Fibroblast of skin of left quadriceps (primary cell): ENCODE measurements at regions not wholly inside any gene's neighbourhood (a gene's known extent, or its start where the extent isn't known, plus 50 kb on each side); places are given as distances from the start of the nearest gene placed in this dataset.

Experiments
- DNase-seq, 2 experiments: peaks; one replicate each; pipeline ENCODE4 v3.0.0-alpha.2; 2013; ENCODE audit warnings: low read depth in 2 of 2

DNA sequence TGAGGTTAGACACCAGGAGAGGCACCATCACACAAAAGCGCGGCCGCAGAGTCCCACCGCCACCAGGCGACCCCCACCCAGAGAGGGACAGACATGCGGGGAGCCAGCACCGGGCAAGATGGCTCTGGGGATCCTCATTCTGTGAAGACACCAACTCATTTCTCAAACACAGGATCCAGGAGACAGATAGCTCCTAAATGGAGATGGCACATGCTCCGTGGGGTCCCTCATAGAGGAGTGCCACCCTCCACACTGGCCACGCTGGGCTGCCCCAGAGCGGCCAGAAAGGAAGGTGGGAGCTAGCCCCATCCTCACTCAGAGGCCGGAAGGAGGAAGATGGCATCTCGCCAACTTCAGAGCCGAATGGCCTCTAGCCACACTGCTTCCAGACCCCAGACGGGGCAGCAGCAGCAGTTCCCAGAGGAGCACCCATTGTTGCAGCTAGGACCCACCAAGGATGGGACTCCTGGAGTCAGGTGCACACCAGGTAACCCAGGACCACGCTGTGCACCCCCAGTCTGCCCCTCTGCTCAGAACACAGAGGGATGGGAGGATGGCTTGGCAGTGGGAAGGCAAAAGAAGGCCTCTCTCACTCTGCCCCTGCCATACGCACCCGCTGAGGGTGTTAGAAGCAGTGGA is 78.6 kb downstream of the ZIC5 start:
- no peak for DNase-seq

- DNase-seq: no peak
Measured at GRCh38 chr13:99892196-99892613, 79.4 kb downstream of the ZIC5 start.

- no peak for DNase-seq
Measured at GRCh38 chr13:99886706-99887105, 84.9 kb downstream of the ZIC5 start.

DNA sequence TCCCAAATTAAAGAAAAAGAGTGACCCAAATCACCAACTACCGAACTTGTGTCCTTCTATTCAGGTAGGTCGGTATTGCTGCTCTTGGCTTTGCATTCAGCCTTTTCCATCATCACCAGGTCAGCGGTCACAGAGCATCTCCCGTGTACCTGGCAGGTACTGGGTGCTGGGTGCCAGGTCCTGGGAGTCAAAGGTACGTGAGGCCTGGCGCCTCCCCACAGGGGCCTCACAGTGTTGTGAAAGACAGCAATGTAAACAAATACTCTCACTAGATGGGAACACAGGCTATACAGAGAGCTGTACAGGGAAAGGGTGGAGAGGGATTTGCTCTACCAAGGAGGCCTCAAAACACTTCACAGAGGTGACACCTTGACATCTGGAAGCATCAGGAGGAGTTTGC is 86.7 kb downstream of the ZIC5 start:
- no peak for DNase-seq

DNA sequence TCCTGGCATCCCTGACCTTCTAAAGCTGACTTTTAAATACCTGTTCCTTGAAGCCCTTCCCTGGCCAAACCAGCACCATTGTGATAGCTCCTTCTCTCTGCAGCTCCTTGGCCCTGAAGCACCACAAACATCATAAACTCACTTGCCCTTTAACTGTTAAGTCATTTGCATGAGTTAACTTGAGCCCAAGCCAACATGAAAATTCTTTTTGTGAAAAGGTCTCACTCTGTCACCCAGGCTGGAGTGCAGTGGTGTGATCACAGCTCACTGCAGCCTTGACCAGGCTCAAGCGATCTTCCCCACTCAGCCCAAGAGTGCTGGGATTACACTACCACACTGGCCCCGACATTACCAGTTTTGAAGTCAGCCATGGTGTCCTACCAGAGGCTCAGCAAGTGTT is 87.8 kb downstream of the ZIC5 start:
- no peak for DNase-seq

- DNase-seq: no peak
Measured at GRCh38 chr13:99878921-99879610, 92.5 kb downstream of the ZIC5 start.

DNA sequence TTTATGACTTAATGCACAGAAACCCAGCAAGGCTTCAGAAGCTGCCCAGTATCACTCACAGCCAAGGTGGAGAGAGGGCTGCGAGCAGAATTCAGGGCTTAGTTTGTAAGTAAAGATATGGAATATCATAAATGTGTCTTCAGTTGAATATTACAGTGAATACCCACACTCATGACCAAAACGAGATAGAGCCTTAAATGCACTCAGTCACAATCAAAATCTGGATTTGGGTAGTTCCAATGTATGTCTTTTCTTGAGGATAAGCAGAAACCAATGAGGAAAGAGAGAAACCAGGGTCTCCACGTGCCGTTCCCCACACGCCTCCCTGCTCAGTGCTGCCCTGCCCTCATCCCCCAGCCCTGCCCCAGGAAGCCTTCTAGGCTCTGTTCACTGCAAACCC is 94.9 kb downstream of the ZIC5 start:
- DNase-seq: no peak

DNA sequence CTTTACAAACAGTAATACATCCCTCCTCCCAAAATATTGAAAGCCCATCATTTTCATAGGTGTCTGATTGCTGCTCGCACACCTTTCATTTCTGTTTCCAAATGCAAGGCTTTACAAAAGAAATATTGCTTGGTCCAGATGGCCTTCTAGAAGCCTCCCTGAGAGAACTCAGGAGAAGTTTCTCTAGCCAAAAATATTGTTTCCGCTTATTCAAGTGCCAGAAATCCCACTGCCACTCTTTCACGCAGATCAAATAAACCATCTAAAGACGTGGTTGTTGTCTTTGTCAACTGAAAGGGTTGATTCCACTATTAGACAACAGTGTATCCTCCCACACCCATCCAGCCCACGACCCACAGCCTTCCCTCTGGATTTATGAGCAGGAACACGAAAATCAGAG is 96.2 kb downstream of the ZIC5 start:
- no peak for DNase-seq

DNA sequence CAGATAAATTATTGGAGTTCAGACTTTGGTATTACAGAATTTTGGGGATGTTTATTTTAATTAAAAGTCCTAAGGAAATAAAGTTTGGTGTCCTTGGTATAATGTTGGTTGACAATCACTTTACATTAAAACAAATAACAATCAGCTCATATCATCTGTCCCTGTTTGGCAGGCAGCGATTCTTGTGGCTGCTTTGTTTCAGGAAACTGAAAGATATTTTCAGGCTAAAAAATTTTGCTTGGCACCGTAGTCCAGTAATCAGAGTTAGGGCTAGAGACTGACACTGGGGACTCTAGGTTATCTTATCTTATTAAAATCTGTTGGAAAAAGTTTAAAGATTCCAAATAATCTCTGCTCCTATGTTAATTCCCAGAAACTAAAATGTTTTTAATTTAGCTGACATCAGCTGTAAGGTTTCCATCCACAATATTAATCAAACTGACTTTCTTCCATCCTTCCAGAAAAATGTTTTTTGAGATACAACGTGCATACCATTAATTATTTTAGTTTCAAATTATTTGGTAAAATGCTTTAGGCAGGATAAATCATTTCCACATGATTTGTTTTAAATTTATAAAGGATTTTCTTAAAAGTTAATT is 97.6 kb downstream of the ZIC5 start:
- no peak for DNase-seq

- no peak for DNase-seq
Measured at GRCh38 chr13:99873141-99873540, 98.4 kb downstream of the ZIC5 start.

DNA sequence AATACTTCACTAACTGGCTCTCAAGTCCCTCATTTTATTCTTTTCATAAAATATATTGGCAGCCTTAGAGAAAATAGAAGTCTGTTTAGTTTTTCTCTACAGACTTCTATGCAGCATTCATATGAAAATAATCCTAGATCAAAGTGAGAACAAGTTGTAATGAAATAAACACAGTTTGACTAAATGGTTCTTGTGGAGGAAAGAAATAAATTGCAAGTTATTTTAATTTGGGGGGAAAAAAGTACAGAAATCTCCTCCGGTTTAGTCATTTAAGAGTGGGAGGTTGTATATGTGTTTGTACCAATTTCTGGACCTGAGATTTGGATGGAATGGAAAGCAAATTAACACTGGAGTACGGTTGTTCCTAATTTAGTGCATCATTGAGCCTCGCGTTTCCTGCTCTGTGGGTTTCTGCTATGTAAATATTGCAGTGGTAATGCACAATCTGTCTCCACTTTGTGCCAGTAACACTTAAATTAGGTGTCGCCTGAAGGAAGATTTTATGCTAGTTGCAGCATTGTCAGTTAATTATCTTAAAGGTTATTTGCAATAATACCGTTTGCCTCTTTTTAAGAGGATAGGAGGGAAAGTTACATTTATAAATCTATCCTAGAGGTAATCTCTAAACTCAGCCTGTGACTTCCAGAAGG is 100.2 kb downstream of the ZIC5 start:
- DNase-seq: no peak

DNA sequence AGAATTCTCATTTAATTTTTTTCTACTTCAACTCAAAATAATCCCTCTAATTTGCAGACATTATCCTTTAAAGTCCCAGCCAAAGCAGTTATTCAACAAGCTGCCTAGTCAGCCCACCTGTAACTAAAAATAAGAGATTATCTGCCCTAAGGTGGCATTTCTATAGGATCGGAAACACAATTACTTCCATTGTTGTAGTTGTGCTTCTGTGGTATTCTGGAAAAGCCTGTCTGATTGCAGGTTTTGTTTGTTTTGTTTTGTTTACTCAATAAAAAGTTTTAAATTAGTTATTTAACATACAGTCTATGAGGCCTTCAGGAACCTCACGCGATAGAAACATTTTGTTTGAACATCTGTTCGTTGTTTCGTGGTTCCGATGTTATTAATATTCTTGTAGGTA is 101.0 kb downstream of the ZIC5 start:
- DNase-seq: no peak

DNA sequence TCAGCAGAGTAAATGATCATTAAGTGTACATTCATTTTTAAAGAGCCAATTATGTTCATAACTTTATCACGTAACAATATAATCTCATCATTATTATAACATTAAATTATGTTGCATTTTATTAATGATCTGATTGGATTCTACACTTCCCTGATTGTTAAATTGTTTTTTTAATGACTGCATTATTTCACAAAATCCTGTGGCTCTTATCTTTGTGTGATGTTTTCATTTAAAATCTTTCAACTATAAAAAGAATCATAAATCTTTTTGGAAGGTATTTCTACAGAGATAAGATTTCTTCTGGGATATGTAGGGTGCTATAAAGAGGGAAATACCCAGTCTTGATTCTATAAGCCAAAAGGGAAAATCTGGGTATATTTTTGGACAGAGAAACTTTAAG is 101.7 kb downstream of the ZIC5 start:
- no peak for DNase-seq

GRCh38 chr13:99868767-99869166 is 102.8 kb downstream of the ZIC5 start:
- no peak for DNase-seq

- no peak for DNase-seq
Measured at GRCh38 chr13:99867535-99868257, 103.9 kb downstream of the ZIC5 start.

DNA sequence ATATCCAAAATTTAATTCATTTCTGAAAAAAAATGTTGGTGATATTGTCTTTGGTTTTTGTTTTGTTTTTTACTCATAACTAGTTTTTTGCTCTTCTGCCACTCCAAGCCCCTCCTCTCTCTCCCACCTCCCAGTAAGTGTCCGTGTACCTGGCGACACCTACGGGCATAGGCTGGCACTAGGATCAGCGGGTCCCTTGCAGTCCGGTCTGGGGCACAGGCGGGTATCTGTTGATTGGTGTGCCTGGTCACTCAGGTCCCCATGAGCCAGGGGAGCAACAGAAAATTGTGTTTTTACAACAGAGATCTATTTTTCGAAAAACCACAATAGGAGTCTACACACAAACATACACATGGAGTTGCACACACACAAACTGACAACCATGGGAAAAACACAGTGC is 104.8 kb downstream of the ZIC5 start:
- no peak for DNase-seq

DNA sequence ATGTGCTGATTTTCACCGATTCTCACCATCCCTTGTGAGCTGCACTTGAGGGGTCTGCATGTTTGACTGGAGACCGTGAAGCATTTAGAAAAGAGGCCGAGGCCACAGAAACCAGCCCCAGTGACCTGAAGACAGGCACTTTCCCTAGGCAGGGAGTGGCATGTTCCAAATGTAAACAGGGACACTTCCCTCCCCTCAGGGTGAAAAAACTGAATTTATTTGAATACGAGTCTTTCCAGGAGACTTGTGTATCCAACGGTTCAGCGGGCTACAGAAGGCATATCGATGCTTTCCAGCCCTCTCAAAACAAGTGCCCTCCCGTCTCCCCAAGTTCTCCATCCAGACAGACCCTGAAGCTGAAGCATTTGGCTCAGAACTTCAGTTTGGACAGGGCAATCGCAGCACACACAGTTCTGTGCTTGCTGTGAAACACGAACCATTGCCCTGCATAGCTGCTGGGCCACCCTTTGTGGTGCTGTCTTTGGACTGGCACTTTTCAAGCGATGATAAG is 106.1 kb downstream of the ZIC5 start:
- no peak for DNase-seq

DNA sequence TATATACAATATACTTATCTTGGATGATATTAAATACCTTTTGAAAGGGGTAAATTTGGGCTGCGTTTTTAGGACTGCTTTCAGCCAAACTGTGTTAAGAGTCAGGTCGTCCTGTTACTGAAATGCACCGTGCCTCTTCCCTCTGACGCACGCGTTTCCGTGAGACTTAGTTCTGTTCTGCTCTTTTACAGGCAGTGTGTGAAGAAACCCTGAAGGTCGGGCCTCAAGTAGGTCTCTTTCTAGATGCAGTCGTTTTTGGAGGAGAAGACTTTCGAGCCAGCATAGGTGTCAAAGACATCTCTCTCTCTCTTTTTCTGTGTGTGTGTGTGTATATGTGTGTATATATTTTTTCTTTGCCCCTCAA is 107.0 kb downstream of the ZIC5 start:
- DNase-seq: no peak

DNA sequence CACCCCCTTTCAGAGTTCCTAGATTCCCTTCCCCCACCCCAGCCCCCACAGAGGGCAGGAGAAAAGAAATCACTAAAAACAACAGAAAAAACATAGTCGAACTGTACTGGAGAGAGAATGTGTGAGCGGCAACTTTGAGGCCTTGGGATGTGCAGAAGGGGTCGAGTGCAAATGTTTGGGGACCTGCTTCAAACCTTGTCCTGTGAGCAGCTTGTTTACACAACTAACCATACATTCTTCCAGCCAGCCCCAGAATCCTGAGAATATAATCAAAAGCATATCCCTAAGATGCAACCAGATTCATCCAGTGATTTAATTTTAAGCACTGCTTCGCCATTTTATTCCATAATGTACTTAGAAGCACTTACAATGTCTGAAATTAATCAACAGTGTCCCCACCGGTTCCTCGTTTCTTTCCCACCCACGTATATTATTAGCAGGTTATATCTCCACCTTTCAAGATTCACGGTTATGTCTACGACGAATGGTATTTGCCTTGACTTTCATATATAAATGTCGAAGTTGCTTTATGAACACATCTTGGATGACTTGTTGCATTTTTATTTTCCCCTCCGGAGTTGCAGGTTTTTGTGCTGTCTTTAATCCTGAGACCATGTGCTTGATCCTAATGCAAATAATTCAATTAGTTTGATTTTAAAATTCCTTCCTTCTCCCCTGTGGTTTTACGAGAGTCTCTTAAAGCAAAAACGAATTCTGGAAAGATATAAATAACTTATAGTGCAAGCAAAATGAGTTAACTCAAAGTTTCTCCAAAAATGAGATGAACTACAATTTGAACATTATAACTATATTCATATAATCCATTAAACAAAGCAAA is 107.6 kb downstream of the ZIC5 start:
- no peak for DNase-seq

- no peak for DNase-seq
Measured at GRCh38 chr13:99862244-99862643, 109.3 kb downstream of the ZIC5 start.

DNA sequence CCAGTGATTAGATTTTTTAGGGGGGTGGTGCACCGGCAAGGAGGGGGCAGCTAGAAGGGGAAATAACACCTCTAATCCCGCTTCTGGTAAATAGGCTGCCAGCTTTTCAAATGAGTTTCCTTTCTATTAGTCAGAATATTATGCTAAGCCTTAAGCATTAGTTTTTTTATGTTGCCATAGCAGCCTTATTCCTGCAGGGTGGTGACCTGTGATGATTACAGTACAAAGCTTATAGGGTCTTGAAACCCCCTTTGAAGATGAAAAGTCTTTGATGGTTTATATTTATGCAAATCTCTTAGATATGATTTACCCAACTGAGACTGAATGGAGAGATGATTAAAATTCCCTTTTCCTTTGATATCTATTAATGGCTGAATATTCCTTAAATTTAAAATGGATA is 109.8 kb downstream of the ZIC5 start:
- no peak for DNase-seq
